ENCODE measurements at regions not wholly inside any gene's neighbourhood (a gene's known extent, or its start where the extent isn't known, plus 50 kb on each side); places are given as distances from the start of the nearest gene placed in this dataset.
"Not testable (repeated sequence)": the region's sequence is repeated elsewhere in the genome, so short reads cannot be mapped to it uniquely, and the experiment has no call there.

GRCh38 chr9:85298499-85298898, 443.3 kb downstream of the AGTPBP1 start:
- TF ChIP-seq CTCF (conservative IDR thresholded peaks at IDR 0.05; ENCODE audit: control insufficient read depth, insufficient read depth, low read depth, low read length) = no peak
- H3K4me3 ChIP-seq (ENCODE audit: control insufficient read depth, low read depth, low read length) = no peak overlapping the region
- DNase-seq (ENCODE audit: low read depth) = no peak

- not testable (repeated sequence) for DNase-seq (ENCODE audit: low read depth); H3K4me3 ChIP-seq (ENCODE audit: control insufficient read depth, low read depth, low read length)
Observed at GRCh38 chr9:85295244-85295643, 446.5 kb downstream of the AGTPBP1 start.

GRCh38 chr9:85292261-85292660, 449.5 kb downstream of the AGTPBP1 start:
- no peak overlapping the region for H3K4me3 ChIP-seq (ENCODE audit: control insufficient read depth, low read depth, low read length)
- TF ChIP-seq CTCF (conservative IDR thresholded peaks at IDR 0.05; ENCODE audit: control insufficient read depth, insufficient read depth, low read depth, low read length) = no peak
- no peak for DNase-seq (ENCODE audit: low read depth)

- no peak for TF ChIP-seq CTCF (conservative IDR thresholded peaks at IDR 0.05; ENCODE audit: control insufficient read depth, insufficient read depth, low read depth, low read length)
- no peak overlapping the region for H3K4me3 ChIP-seq (ENCODE audit: control insufficient read depth, low read depth, low read length)
- no peak for DNase-seq (ENCODE audit: low read depth)
Observed at GRCh38 chr9:85291266-85291665, 450.5 kb downstream of the AGTPBP1 start.

GRCh38 chr9:85290019-85290418, 451.7 kb downstream of the AGTPBP1 start:
- no peak for DNase-seq (ENCODE audit: low read depth)
- TF ChIP-seq CTCF (conservative IDR thresholded peaks at IDR 0.05; ENCODE audit: control insufficient read depth, insufficient read depth, low read depth, low read length) = no peak

GRCh38 chr9:85289142-85289541, 452.6 kb downstream of the AGTPBP1 start:
- H3K4me3 ChIP-seq (ENCODE audit: control insufficient read depth, low read depth, low read length) = no peak overlapping the region
- TF ChIP-seq CTCF (conservative IDR thresholded peaks at IDR 0.05; ENCODE audit: control insufficient read depth, insufficient read depth, low read depth, low read length) = no peak
- no peak for DNase-seq (ENCODE audit: low read depth)

More at GRCh38 chr9:85290019-85290418, 451.7 kb downstream of the AGTPBP1 start:
- H3K4me3 ChIP-seq (ENCODE audit: control insufficient read depth, low read depth, low read length) = no peak overlapping the region

GRCh38 chr9:85283421-85283820, 458.3 kb downstream of the AGTPBP1 start:
- H3K4me3 ChIP-seq (ENCODE audit: control insufficient read depth, low read depth, low read length) = no peak overlapping the region
- DNase-seq (ENCODE audit: low read depth) = no peak
- TF ChIP-seq CTCF (conservative IDR thresholded peaks at IDR 0.05; ENCODE audit: control insufficient read depth, insufficient read depth, low read depth, low read length) = no peak

Data from fibroblast of mammary gland (primary cell).